H1 (cell line): ENCODE measurements at regions not wholly inside any gene's neighbourhood (a gene's known extent, or its start where the extent isn't known, plus 50 kb on each side); places are given as distances from the start of the nearest gene placed in this dataset.

Source experiments
- EZH2 ChIP-seq: fragments of 200-600 bp; sonication (generic); IDR thresholded peaks from 2 replicates; pipeline ENCODE4 v1.7.1; 2012; ENCODE audit warnings: low read depth, mild to moderate bottlenecking, moderate library complexity, low read length, inconsistent platforms; ENCODE audit not compliant: severe bottlenecking
- FOSL1 ChIP-seq: IDR thresholded peaks from 2 replicates; pipeline ENCODE4 v1.6.1; 2011; ENCODE audit warnings: mild to moderate bottlenecking, low read depth, low read length, moderate library complexity; ENCODE audit not compliant: insufficient read depth
- TF ChIP-seq, protein P1 (sequence below), 3 experiments: IDR thresholded peaks; 1 replicate in 2 of 3; 2 replicates in 1 of 3; pipeline versions ENCODE4 v1.5.1 to v1.6.1; 2011; ENCODE audit warnings: low read length in 3 of 3, mild to moderate bottlenecking in 3 of 3, inconsistent platforms in 2 of 3, low read depth in 1 of 3, moderate library complexity in 1 of 3; ENCODE audit not compliant: insufficient read depth in 1 of 3; ENCODE audit errors: control extremely low read depth in 1 of 3

DNA sequence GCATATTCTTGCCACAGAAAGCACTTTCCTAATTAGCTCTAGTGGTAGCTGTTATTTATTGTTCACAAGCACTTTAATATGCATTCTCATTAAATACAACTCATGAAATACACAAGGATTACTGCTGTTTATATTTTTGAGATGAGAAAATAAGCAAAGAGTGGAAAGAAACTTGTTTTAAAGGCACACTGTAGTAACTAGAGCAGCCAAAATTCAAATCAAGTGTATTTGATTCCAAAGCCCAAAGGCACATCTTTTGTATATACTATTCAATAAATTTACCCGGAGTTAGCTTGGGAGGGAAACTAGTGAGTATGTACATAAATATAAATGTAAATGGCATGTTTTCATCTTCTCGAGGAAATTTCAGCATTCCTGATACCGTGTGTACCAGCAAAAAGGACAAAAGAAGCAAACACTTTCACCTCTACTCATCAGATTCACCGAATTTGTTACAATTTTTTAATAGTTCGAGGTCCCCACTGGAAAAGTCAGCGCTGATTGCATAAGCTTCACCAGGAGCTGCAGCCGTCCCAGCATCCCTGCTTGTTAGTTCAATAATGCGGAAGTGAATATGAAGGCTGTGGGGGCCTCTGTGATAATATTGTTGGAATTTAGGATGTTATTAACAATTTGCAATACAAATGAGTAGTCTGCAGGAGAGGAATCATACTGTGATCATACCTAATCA lies 371.6 kb upstream of the MON1B start:
- TF ChIP-seq, protein P1, sequence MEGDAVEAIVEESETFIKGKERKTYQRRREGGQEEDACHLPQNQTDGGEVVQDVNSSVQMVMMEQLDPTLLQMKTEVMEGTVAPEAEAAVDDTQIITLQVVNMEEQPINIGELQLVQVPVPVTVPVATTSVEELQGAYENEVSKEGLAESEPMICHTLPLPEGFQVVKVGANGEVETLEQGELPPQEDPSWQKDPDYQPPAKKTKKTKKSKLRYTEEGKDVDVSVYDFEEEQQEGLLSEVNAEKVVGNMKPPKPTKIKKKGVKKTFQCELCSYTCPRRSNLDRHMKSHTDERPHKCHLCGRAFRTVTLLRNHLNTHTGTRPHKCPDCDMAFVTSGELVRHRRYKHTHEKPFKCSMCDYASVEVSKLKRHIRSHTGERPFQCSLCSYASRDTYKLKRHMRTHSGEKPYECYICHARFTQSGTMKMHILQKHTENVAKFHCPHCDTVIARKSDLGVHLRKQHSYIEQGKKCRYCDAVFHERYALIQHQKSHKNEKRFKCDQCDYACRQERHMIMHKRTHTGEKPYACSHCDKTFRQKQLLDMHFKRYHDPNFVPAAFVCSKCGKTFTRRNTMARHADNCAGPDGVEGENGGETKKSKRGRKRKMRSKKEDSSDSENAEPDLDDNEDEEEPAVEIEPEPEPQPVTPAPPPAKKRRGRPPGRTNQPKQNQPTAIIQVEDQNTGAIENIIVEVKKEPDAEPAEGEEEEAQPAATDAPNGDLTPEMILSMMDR (IDR thresholded peaks at IDR 0.05; ENCODE audit: control extremely low read depth in 1 of 3, insufficient read depth in 1 of 3, low read depth in 1 of 3, low read length in 3 of 3), result no peak
- TF ChIP-seq FOSL1, result no peak
- no peak for TF ChIP-seq EZH2
